Neural cell (in vitro differentiated cells): ENCODE measurements at regions not wholly inside any gene's neighbourhood (a gene's known extent, or its start where the extent isn't known, plus 50 kb on each side); places are given as distances from the start of the nearest gene placed in this dataset.

Source experiments
- H2AFZ ChIP-seq: fragments of 200-600, 300-800 bp; sonication (generic), shearing (Covaris generic); 2 replicates; pipeline ENCODE4 v1.6.0; 2014; ENCODE audit warnings: low read depth, mild to moderate bottlenecking, antibody characterized with exemption, low read length, moderate library complexity
- H3F3A ChIP-seq: fragments of 200-600 bp; shearing (Covaris generic); 2 replicates; pipeline ENCODE4 v1.6.1; 2016; ENCODE audit warnings: mild to moderate bottlenecking, moderate library complexity, mixed read lengths, antibody characterized with exemption, low read length; ENCODE audit not compliant: insufficient read depth, poor library complexity, severe bottlenecking
- H3K27ac ChIP-seq: fragments of 200-600, 300-800 bp; sonication (generic), shearing (Covaris generic); 2 replicates; pipeline ENCODE4 v1.5.1; 2014; ENCODE audit warnings: mild to moderate bottlenecking, low read length, moderate library complexity
- H3K27me3 ChIP-seq: fragments of 300-800, 200-600 bp; sonication (generic), shearing (Covaris generic); 2 replicates; pipeline ENCODE4 v1.6.0; 2014; ENCODE audit warnings: mild to moderate bottlenecking, low read depth, low read length, moderate library complexity; ENCODE audit not compliant: insufficient read depth
- H3K36me3 ChIP-seq: fragments of 300-800, 200-600 bp; sonication (generic), shearing (Covaris generic); 2 replicates; pipeline ENCODE4 v1.5.1; 2014; ENCODE audit warnings: mild to moderate bottlenecking, antibody characterized with exemption, low read length, moderate library complexity; ENCODE audit not compliant: insufficient read depth
- H3K4me2 ChIP-seq: fragments of 300-800, 200-600 bp; sonication (generic), shearing (Covaris generic); 2 replicates; pipeline ENCODE4 v1.6.0; 2014; ENCODE audit warnings: mild to moderate bottlenecking, low read length
- H3K4me3 ChIP-seq: fragments of 300-800, 200-600 bp; sonication (generic), shearing (Covaris generic); 2 replicates; pipeline ENCODE4 v1.5.1; 2014; ENCODE audit warnings: mild to moderate bottlenecking, low read length, moderate library complexity
- H3K79me2 ChIP-seq: fragments of 200-600 bp; shearing (Covaris generic); replicated peaks from 2 replicates; pipeline ENCODE4 v1.6.0; 2014; ENCODE audit warnings: mild to moderate bottlenecking, low read length, moderate library complexity; ENCODE audit not compliant: insufficient read depth
- H3K9ac ChIP-seq: fragments of 300-800, 200-600 bp; sonication (generic), shearing (Covaris generic); 2 replicates; pipeline ENCODE4 v1.6.1; 2016; ENCODE audit warnings: mild to moderate bottlenecking, low read length, mixed read lengths
- H3K9me2 ChIP-seq: fragments of 200-600 bp; shearing (Covaris generic); 2 replicates; pipeline ENCODE4 v1.6.1; 2016; ENCODE audit warnings: mild to moderate bottlenecking, low read length, mixed read lengths; ENCODE audit not compliant: insufficient read depth
- H3K9me3 ChIP-seq: fragments of 200-600, 300-800 bp; sonication (generic), shearing (Covaris generic); 2 replicates; pipeline ENCODE4 v1.6.1; 2016; ENCODE audit warnings: mild to moderate bottlenecking, mixed run types, low read length, moderate library complexity, mixed read lengths
- H4K20me1 ChIP-seq: fragments of 200-600 bp; shearing (Covaris generic); 2 replicates; pipeline ENCODE4 v1.6.1; 2016; ENCODE audit warnings: mild to moderate bottlenecking, mixed run types; ENCODE audit not compliant: insufficient read depth
- CTCF ChIP-seq: fragments of 450-650 bp; IDR thresholded peaks from 2 replicates; pipeline ENCODE4 v1.5.1; 2014; ENCODE audit warnings: antibody characterized with exemption, mild to moderate bottlenecking, moderate library complexity; ENCODE audit not compliant: poor library complexity, severe bottlenecking
- EP300 ChIP-seq: fragments of 450-650 bp; conservative IDR thresholded peaks from 2 replicates; pipeline ENCODE4 v1.6.1; 2014; ENCODE audit warnings: antibody characterized with exemption, mild to moderate bottlenecking, moderate library complexity; ENCODE audit not compliant: poor library complexity, severe bottlenecking
- EZH2 ChIP-seq: fragments of 200-600, 300-800 bp; shearing (Covaris generic), sonication (generic); IDR thresholded peaks from 2 replicates; pipeline ENCODE4 v1.6.1; 2014; ENCODE audit warnings: antibody characterized with exemption, low read length, borderline replicate concordance, mild to moderate bottlenecking; ENCODE audit not compliant: insufficient read depth, poor library complexity, severe bottlenecking
- MXI1 ChIP-seq: fragments of 450-650 bp; conservative IDR thresholded peaks from 2 replicates; pipeline ENCODE4 v1.6.1; 2014; ENCODE audit warnings: antibody characterized with exemption, mild to moderate bottlenecking; ENCODE audit not compliant: poor library complexity, severe bottlenecking
- POLR2AphosphoS5 ChIP-seq: IDR thresholded peaks from 2 replicates; pipeline ENCODE4 v1.6.1; 2012
- RAD21 ChIP-seq: fragments of 450-650 bp; conservative IDR thresholded peaks from 2 replicates; pipeline ENCODE4 v1.6.1; 2014; ENCODE audit warnings: antibody characterized with exemption, mild to moderate bottlenecking, moderate library complexity
- REST ChIP-seq: IDR thresholded peaks from 2 replicates; pipeline ENCODE4 v1.6.1; 2012; ENCODE audit warnings: borderline replicate concordance
- SMC3 ChIP-seq: fragments of 450-650 bp; conservative IDR thresholded peaks from 2 replicates; pipeline ENCODE4 v1.6.1; 2014; ENCODE audit warnings: antibody characterized with exemption, mild to moderate bottlenecking, moderate library complexity; ENCODE audit not compliant: poor library complexity
- TAF1 ChIP-seq: IDR thresholded peaks from 2 replicates; pipeline ENCODE4 v1.6.1; 2012; ENCODE audit warnings: low read depth

- Histone ChIP-seq H4K20me1 (no peaks in the 10 kb centered on the region), H3K9me2 (no peaks in the 10 kb centered on the region), H2AFZ (no peak overlapping the region), H3K27me3 (no peaks in the 10 kb centered on the region), H3K79me2 (no peaks in the 10 kb centered on the region), H3K9me3 (no peaks in the 10 kb centered on the region), H3K27ac (no peak overlapping the region), H3K9ac (no peak overlapping the region), H3F3A (no peaks in the 10 kb centered on the region), H3K4me2 (no peak overlapping the region), H3K36me3 (no peaks in the 10 kb centered on the region), H3K4me3 (no peak overlapping the region)
- TF ChIP-seq MXI1 (no peak), RAD21 (no peak), SMC3 (no peak), EP300 (no peak), TAF1 (no peak), EZH2 (no peak), REST (no peak), CTCF (no peak), POLR2AphosphoS5 (no peak)
Measured at GRCh38 chr4:8759987-8760386, 111.7 kb downstream of the HMX1 start.

- no peaks in the 10 kb centered on the region for H3K27me3 ChIP-seq
- no peaks in the 10 kb centered on the region for H3K36me3 ChIP-seq
- H3K9me3 ChIP-seq = no peaks in the 10 kb centered on the region
- no peak overlapping the region for H2AFZ ChIP-seq
- H3F3A ChIP-seq = no peaks in the 10 kb centered on the region
- H3K4me2 ChIP-seq = no peak overlapping the region
- H3K79me2 ChIP-seq = no peaks in the 10 kb centered on the region
- H4K20me1 ChIP-seq = no peaks in the 10 kb centered on the region
- TF ChIP-seq TAF1 (no peak), POLR2AphosphoS5 (no peak), EZH2 (no peak), REST (no peak), SMC3 (no peak), RAD21 (no peak), CTCF (no peak), EP300 (no peak)
- no peak overlapping the region for H3K9ac ChIP-seq
- H3K9me2 ChIP-seq = no peaks in the 10 kb centered on the region
- H3K27ac ChIP-seq = no peak overlapping the region
- no peak overlapping the region for H3K4me3 ChIP-seq
Measured at GRCh38 chr4:8756816-8757215, 114.8 kb downstream of the HMX1 start.
